Right ventricle myocardium superior (tissue), 1 donor: ENCODE measurements at regions not wholly inside any gene's neighbourhood (a gene's known extent, or its start where the extent isn't known, plus 50 kb on each side); places are given as distances from the start of the nearest gene placed in this dataset.
A peak's percentile ranks its signal among the peaks of the same experiment; 100 is the strongest.

Experiments
- ATAC-seq: fragments of 200-7000 bp; cut with Tn5 transposase; one replicate; pipeline ENCODE4 v1.9.1; 2020; ENCODE audit warnings: mild to moderate bottlenecking; ENCODE audit not compliant: poor library complexity
- DNase-seq: peaks from one replicate; pipeline ENCODE4 v3.0.0-alpha.2; 2020
- intact Hi-C: fragments of 100-400 bp; cut with DNase I; formaldehyde crosslinking; loops from one replicate; pipeline ENCODE4 v1.11.2; 2022
- donor health status: DM: no; HTN: yes; CAD: no; lungs with severe emphysema.

DNA sequence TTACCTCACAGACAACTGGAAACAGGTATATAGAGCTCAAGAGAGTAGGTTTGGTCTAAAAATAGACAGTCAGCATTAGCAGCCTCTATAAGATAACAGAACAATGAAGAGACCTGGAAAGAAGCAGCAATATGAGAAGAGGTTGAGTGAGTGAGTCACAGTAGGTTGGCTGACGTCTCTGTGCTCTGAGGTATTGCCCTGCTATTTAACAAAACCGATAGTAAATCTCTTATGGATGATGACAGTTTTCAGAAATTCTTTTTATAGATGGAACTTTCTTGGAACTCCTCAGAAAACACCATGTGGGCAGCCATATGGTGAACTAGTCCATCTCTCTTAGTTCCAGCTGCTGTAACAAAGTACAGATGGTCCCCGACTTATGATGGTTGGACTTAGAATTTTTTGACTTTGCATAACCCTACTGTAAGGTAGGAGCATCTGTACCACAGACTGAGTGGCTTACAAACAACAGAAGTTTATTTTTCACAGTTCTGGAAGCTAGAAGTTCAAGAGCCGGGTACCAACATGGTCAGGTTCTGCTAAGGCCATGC lies 123.5 kb downstream of the MBD2 start:
- ATAC-seq = no peak
- no peak for DNase-seq
- intact Hi-C loops = no loop called here

DNA sequence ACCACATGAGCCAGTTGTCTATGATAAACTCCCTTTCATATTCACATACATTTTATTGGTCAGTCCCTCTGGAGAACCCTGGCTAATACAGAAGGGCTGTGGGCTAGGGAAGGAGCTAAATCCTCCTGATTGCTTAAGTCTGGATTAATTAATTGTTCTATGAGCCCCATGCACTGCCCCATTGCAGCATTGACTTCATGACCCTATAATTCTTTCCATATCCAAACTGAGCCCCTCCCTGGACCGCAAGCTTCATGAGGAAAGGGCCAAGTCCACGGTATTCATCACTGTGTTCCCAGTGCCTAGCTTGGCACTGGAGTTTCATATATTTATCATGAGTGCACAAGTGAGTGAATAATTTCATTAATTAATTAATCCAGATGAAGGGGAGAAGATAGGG lies 124.0 kb downstream of the MBD2 start:
- intact Hi-C loops = no loop called here
- DNase-seq (no peak), ATAC-seq (no peak)

DNA sequence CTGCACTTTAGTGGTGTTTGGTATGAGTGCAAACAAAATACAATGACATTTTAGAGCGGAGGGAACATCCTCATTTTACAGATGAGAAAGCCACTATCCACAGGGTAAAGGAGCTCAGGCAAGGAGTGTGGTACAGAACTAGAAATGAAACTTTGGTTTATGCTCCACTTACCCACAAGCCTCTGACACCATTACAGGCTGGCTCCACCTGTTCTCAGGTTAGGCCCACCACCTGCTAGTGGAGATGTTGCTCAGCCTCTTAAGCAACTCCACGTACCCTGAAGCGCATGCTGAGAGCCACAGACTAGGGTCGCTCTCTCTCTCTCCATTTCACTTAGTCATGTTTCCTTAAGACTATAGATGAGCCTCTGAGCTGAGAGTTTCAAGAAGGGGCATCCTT lies 130.0 kb downstream of the MBD2 start:
- intact Hi-C loops = no loop called here

DNA sequence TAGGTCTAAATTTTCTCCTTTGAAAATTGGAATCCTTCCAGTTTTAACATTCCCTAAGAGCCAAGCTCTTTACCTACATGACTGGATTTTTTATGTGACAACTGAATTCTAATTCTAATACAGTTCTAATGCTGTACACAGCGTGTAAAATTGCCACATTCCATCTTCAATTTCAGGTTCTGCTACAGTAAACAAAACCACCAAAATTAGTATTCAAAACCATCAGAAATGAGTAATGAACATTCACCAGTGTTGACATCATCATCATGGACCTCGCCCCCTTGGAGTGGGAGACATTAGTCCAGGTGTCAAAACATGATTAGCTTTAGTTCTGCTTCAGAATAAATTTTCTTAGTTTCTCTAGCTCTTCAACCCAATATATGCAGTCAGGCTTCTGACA lies 133.6 kb downstream of the MBD2 start:
- intact Hi-C loops = no loop called here
- ATAC-seq (no peak), DNase-seq (no peak)

More for the DNA sequence above, 130.0 kb downstream of the MBD2 start:
- ATAC-seq (no peak), DNase-seq (no peak)

DNA sequence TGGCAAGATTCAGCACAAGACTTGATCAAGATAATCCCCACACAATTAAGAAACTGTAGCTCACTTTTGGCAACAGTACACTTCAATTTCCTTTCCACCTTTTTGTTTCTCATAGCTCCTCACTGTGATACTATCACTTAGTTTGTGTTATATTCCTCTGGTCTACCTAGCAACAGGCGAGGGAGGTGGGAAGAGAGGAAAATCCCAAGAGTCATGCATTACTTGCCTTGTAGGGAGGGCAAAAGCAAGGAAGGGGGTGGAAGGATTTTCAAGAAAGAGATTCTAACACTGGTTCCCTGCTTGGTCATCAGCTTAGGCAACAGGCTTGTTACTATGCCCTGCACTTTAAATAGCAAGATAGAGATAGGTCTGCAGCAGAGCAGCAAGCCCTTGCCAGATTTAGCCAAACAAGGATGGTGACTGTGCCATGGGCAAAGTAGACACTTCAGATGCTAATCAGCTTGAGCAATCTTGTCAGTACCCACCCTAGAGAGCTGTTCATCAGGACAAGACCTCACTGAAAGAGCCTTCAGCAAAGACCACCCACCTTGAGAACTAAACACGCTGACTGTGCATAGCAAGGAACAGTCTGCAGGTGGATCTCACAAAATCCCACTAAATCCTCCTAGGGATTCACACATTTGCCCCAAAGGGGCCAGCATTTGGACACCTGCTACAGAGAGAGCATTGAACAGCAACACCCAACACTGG lies 134.6 kb downstream of the MBD2 start:
- ATAC-seq (peak; percentile 91), DNase-seq (no peak)
- intact Hi-C loops = no loop called here

DNA sequence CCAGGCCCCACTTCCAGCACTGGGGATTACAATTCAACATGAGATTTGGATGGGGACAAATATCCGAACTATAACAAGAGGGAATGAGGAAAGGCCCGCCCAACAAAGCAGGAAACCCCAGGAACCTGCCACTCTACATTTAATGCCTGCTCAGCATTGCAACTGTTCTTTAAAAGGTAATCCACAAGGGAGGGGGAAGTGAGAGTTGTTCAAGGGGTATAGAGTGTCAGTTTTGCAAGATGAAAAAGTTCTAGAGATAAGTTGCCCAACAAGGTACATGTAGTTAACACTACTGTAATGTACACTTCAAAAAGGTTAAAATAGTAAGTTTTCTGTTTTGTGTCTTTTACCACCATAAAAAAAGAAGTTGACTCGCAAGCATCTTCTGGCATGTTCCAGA lies 137.6 kb downstream of the MBD2 start:
- no peak for ATAC-seq
- intact Hi-C loops = no loop called here
- DNase-seq = no peak

DNA sequence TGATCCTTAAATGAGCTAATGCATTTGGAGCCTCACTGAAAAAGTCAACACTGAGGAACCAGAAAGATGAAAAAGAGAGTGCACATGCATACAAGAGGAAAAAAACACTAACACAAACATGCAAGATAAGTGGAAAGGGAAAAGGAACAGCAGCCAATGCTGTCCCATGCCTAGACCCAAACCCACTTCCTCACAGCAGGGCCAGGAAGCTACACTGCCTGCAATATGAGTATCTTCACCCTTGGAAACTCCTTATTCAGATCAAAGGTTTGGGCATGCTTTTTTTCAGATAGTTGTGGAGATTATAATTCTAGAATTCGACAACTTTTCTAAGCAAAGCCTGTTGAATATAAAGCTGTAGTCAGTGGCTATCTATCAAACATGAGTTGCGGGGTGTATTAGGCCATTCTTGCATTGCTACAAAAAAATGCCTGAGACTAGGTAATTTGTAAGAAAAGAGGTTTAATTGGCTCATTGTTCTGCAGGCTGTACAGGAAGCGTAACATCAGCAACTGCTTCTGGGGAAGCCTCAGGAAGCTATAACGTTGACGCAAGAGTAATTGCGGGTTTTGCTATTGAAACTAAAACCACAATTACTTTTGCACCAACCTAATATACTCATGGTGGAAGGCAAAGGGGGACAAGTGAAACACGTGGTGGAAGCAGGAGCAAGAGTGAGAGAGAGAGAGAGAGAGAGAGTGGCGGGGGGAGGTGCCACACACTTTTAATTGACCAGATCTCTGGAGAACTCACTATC lies 138.2 kb downstream of the MBD2 start:
- intact Hi-C loops = no loop called here
- DNase-seq (no peak), ATAC-seq (no peak)

DNA sequence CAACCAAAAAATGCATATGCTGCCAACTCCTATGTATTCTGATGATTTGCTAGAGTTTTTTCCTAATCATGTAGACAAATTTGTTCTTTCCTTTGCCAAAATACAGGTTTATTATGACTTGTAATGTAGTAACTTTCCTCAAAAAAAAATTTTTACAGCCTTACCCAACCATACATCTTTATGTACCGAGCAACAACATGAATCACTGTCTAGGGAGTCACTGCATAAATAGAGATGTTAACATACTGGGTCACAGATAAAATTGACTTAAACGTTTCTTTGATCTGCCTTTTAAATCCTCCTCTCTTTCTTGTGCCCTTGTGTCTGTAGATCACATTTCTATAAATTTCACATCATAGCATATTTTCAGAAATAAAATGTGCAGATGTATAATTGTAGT lies 143.6 kb downstream of the MBD2 start:
- intact Hi-C loops = no loop called here
- DNase-seq (no peak), ATAC-seq (no peak)

DNA sequence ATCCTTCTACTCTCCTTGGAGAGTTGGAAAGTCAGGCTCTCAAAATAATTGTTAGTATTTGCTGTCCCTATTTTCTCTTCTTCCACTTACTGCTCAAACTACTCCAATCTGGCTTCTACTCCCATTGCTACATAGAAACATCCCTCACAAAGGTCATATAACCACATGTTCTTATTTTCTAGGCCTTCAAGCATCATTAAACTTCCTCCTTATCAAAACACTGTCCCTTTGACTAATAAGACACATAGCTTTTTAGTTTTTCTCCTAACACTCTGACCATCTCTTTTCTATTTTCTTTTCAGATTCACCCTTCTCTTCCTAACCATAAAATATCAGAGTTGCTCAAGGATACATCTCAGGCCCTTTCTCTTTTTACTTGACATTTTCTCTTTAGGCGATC lies 148.3 kb downstream of the MBD2 start:
- intact Hi-C loops = no loop called here
- ATAC-seq = no peak
- no peak for DNase-seq

DNA sequence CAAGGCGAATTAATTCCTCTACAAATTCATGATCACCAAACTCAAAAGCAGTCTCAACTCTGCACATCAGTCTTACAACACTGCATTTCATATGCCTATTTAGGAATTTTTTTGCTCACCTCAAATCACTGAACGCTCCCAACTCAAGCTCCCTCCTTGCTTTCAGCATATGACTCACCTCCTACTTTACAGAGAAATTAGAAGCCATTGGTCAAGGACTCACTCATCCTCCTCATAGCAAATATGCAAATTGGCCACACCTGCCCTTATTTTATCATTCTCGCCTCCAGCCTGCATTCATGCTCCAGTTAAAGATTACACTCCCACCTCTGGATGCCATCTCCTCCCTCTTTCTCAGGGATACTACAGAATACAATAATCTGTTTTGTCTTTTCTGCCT lies 148.8 kb downstream of the MBD2 start:
- no peak for ATAC-seq
- intact Hi-C loops = no loop called here
- no peak for DNase-seq

DNA sequence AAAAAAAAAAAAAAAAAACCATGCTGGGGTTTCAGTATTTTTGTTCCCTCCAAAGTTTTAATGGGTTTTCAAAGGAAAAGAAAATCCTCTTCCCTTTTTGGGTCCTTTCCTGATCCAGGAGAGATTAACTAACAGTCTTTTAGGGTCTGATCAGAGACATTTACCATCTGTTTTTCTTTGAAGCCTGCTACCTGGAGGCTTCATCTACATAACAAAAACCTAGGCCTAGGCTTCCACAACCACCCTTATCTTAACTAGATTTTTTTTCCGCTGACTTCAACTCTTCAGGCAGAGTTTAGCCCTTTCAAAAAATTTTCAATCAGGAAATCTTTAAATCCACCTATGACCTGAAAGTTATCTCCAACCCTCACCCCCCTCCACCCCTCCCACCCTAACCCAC lies 154.7 kb downstream of the MBD2 start:
- no peak for ATAC-seq
- no peak for DNase-seq
- intact Hi-C loops = no loop called here

DNA sequence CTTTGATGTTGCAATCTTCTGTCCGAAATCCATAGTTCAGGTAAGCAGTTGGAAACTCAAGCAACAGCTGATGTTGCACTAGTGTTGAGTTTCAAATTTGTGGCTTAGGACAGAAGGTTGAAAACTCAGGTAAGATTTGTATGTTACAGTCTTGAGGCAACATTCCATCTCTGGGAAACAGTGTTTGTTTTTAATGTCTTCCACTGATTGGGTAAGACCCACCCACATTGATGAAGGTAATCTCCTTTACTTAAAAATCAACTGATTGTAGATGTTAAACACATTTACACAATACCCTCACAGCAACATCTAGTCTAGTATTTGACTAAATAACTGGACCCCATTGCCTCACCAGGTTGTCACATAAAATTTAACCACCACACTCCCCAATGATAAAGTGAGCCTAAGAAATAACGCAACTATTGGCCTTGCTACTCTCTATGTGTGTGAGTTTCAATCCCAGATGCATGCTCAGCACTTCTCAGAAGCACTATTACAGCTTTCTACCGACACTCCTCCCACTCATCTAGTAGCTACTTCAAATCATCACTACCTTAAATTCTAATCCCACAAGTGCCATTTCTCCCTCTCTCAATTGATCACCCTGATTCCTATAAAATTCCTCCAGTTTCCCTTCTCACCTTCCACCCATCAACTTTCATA lies 164.0 kb downstream of the MBD2 start:
- ATAC-seq (no peak), DNase-seq (no peak)
- intact Hi-C loops = no loop called here

DNA sequence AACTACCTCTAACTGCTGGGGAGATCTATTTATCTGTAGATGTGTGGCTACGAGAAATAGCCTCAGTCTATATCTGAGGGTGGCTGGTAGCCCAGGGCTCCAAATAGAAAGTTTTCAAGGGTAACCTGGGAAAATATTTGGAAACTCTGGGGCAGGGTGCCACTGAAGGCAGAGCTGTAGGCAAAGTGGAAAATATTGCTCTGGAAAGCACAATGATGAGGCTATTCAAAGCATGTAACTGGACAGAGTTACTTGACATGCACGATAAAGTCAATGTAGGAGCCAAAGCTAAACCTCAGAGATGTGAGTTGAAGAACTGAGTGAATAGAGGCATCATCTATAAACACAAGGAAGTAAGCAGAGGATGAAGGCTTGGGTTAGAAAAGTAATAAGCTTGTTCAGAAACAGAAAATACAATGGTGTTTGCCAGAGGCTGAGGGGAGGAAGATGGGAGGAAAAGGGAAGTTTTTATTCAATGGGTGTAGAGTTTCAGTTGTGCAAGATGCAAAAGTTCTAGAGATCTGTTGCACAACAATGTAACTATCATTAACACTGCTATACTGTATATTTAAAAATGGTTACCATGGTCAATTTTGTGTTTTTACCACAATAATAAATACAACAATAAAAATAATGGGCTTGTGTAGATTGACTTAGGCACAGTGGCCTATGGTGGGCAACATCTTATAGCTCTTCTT lies 171.6 kb downstream of the MBD2 start:
- ATAC-seq = peak; percentile 49
- intact Hi-C loops = no loop called here

DNA sequence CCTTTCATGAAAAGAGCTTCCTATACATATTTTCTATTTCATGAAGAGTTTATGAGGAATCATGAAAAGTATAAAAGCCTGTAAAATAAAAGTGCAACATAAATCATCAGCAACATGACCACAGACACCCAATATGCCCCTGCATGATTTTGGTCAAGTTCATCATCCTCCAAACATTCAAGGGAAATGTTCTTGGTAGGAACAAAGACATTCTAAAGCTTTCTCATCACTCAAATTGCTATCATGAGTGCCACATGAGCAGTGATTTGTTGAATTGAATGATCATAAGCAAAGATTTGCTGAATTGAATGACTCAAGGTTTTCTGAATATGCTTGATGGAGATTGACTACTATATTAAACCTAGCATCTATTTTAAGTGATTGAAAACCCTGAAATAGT lies 172.2 kb downstream of the MBD2 start:
- intact Hi-C loops = no loop called here
- no peak for DNase-seq

More for the DNA sequence above, 171.6 kb downstream of the MBD2 start:
- no peak for DNase-seq

DNA sequence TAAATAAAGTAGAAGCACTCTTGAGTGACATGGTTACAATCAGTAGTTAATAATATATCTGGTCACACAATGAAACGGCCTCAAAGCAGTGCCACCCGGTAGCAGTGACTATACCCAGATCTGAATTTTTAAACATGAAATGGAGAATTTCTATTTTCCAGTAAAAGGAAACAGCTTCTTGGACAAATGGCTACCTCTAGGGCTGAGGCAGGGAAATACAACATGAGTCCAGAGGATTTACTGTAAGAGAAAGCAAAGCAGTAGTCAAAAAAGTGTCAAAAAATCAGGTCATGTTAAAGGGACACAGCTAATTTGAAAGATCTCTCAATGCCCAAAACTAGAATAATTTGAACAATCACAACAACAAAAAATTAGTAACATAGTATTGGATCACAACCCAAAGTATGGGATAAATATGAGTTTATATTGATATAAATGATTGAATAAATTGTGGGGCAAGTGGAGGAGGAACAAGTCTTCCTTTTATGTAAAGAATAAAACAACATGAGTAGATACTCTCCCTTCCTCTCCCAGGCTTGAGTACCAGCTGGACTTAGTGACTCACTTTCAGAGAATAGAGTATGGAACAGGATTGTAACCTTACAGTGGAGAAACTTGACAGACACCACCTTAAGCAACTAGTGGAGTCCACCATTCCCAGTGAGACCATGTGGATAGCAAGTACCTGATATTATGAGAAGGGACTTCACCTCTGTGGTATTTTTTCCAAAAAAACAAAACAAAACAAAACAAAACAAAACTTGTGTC lies 180.8 kb downstream of the MBD2 start:
- ATAC-seq (peak; percentile 22), DNase-seq (no peak)
- intact Hi-C loops = loop anchor here (10.0 kb wide), 1 partner anchor 349 kb away; no protein-coding TSS in a partner anchor

More for the DNA sequence above, 172.2 kb downstream of the MBD2 start:
- no peak for ATAC-seq

DNA sequence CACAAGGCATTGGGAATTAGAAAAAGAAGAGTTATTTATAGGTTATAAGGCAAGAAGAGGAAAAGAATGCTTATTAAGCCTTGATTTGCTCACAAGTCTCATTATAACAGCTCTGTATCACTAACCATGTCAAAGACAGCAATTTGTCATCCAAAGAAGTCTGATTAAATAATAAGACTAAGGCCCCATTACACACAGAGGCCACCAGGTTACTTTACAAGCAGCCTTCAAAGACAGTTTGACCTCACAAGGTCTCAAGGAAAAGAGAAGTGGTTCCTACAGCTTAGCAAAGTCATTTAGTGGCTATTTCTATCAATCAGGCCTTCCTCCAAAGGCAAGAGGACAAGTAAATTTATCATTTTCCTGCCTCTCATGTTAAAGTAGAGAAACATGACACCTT lies 188.5 kb downstream of the MBD2 start:
- DNase-seq (no peak), ATAC-seq (no peak)
- intact Hi-C loops = no loop called here

DNA sequence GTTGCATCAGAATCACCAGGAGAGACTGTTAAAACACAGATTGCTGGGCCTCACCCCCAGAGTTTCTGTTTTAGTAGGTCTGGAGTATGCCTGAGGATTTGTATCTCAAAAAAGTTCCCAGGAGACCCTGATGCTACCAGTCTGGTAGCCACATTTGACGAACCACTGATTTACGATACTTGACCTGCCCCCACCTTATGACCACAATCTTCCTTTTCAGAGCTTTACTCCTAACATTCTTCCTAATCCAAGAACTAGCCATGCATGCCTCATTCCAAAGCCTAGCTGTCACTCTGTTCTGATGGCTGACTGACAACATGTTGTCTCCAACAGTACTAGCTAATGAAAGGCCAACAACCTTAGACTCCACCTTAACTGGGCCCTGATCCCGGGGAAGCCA lies 191.4 kb downstream of the MBD2 start:
- DNase-seq (no peak), ATAC-seq (no peak)
- intact Hi-C loops = no loop called here

DNA sequence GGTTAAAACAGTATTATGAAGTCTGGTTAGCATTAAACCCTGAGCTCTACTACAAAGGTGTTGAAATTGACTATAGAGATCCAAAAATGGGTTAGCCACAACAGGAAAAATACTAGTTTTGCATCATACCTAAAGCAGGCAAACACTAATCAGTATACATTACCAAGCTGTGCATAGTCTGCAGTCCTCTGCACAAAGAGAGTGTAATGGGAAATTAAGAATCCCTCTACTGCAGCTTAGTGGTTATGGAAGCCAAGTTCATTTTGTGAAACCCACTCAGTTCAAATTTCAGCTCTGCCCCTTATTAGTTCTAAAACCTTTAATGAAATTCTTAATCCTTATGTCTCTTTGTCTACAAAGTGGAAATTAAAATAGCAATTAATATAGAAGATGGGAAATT lies 192.1 kb downstream of the MBD2 start:
- DNase-seq = no peak
- ATAC-seq = no peak
- intact Hi-C loops = no loop called here
